ENCODE measurements at regions not wholly inside any gene's neighbourhood (a gene's known extent, or its start where the extent isn't known, plus 50 kb on each side); places are given as distances from the start of the nearest gene placed in this dataset.

GRCh38 chr18:8484951-8485350 is 124.3 kb upstream of the RAB12 start:
- TF ChIP-seq CTCF (IDR thresholded peaks at IDR 0.05) (no peak), POLR2AphosphoS5 (IDR thresholded peaks at IDR 0.05; ENCODE audit: insufficient read depth in 1 of 2, low read depth in 1 of 2) (no peak)

All from vagina (tissue), 2 donors.